SK-N-SH treated with all-trans-retinoic acid at 6 μM for 48 hours (cell line): ENCODE measurements at regions not wholly inside any gene's neighbourhood (a gene's known extent, or its start where the extent isn't known, plus 50 kb on each side); places are given as distances from the start of the nearest gene placed in this dataset.
A peak's percentile ranks its signal among the peaks of the same experiment; 100 is the strongest.

Experiments used
- ATAC-seq: fragments of 200-7000 bp; cut with Tn5 transposase; 3 replicates; pipeline ENCODE4 v1.9.1; 2020; ENCODE audit warnings: mild to moderate bottlenecking, moderate library complexity
- ARNTL ChIP-seq: fragments of 450-650 bp; formaldehyde crosslinking; IDR thresholded peaks from 2 replicates; pipeline ENCODE4 v1.5.0; 2020; ENCODE audit warnings: low read depth, mild to moderate bottlenecking, moderate library complexity, borderline replicate concordance
- BACH2 ChIP-seq: fragments of 250-450 bp; sonication (Bioruptor Pico); IDR thresholded peaks from 2 replicates; pipeline ENCODE4 v1.9.0; 2021; ENCODE audit warnings: mild to moderate bottlenecking, borderline replicate concordance
- CSDC2 ChIP-seq: fragments of 250-450 bp; sonication (Bioruptor Pico); IDR thresholded peaks from 2 replicates; pipeline ENCODE4 v1.5.0; 2020; ENCODE audit warnings: mild to moderate bottlenecking, moderate library complexity
- ESRRG ChIP-seq: fragments of 250-450 bp; sonication (Bioruptor Pico); IDR thresholded peaks from 2 replicates; pipeline ENCODE4 v1.6.1; 2021; ENCODE audit warnings: mild to moderate bottlenecking
- GLIS3 ChIP-seq: fragments of 250-450 bp; sonication (Bioruptor Pico); IDR thresholded peaks from 2 replicates; pipeline ENCODE4 v1.5.0; 2020; ENCODE audit warnings: mild to moderate bottlenecking, moderate library complexity
- ISL1 ChIP-seq: fragments of 250-450 bp; sonication (Bioruptor Pico); IDR thresholded peaks from 2 replicates; pipeline ENCODE4 v2.1.2; 2022; ENCODE audit warnings: mild to moderate bottlenecking, moderate library complexity
- OSR1 ChIP-seq: fragments of 250-450 bp; sonication (Bioruptor Pico); IDR thresholded peaks from 2 replicates; pipeline ENCODE4 v1.8.0; 2022; ENCODE audit warnings: moderate library complexity, mild to moderate bottlenecking, inconsistent platforms
- PPARA ChIP-seq: fragments of 250-450 bp; sonication (Bioruptor Pico); IDR thresholded peaks from 2 replicates; pipeline ENCODE4 v1.5.0; 2020; ENCODE audit warnings: mild to moderate bottlenecking, borderline replicate concordance
- SNAI2 ChIP-seq: fragments of 250-450 bp; sonication (Bioruptor Pico); IDR thresholded peaks from 2 replicates; pipeline ENCODE4 v1.5.0; 2020; ENCODE audit warnings: mild to moderate bottlenecking, moderate library complexity
- TOX ChIP-seq: fragments of 250-450 bp; sonication (Bioruptor Pico); IDR thresholded peaks from 2 replicates; pipeline ENCODE4 v1.8.0; 2021; ENCODE audit warnings: mild to moderate bottlenecking, moderate library complexity, borderline replicate concordance
- ZC3H10 ChIP-seq: fragments of 250-450 bp; sonication (Bioruptor Pico); IDR thresholded peaks from 2 replicates; pipeline ENCODE4 v1.5.1; 2021; ENCODE audit warnings: mild to moderate bottlenecking, moderate library complexity
- ZFP3 ChIP-seq: fragments of 250-450 bp; sonication (Bioruptor Pico); IDR thresholded peaks from 2 replicates; pipeline ENCODE4 v1.5.0; 2020; ENCODE audit warnings: mild to moderate bottlenecking, moderate library complexity
- ZFP30 ChIP-seq: fragments of 450-650 bp; formaldehyde crosslinking; IDR thresholded peaks from 2 replicates; pipeline ENCODE4 v1.5.0; 2022; ENCODE audit warnings: mild to moderate bottlenecking, moderate library complexity
- ZNF565 ChIP-seq: fragments of 450-650 bp; formaldehyde crosslinking; conservative IDR thresholded peaks from 2 replicates; pipeline ENCODE4 v1.5.0; 2020; ENCODE audit warnings: low read depth, mild to moderate bottlenecking, moderate library complexity
- ZNF70 ChIP-seq: fragments of 450-650 bp; formaldehyde crosslinking; IDR thresholded peaks from 2 replicates; pipeline ENCODE4 v1.5.0; 2020; ENCODE audit warnings: mild to moderate bottlenecking, moderate library complexity
- ZNF8 ChIP-seq: fragments of 450-650 bp; formaldehyde crosslinking; IDR thresholded peaks from 2 replicates; pipeline ENCODE4 v1.5.0; 2020; ENCODE audit warnings: mild to moderate bottlenecking, moderate library complexity
- TF ChIP-seq, protein P1 (sequence below): fragments of 250-450 bp; sonication (Bioruptor Pico); IDR thresholded peaks from 2 replicates; pipeline ENCODE4 v1.5.1; 2020; ENCODE audit warnings: low read depth, mild to moderate bottlenecking, moderate library complexity
- TF ChIP-seq, protein P2 (sequence below): fragments of 250-450 bp; sonication (Bioruptor Pico); IDR thresholded peaks from 2 replicates; pipeline ENCODE4 v1.5.0; 2020; ENCODE audit warnings: mild to moderate bottlenecking, moderate library complexity
- TF ChIP-seq, protein P3 (sequence below): fragments of 250-450 bp; sonication (Bioruptor Pico); IDR thresholded peaks from 2 replicates; pipeline ENCODE4 v1.8.0; 2021; ENCODE audit warnings: low read depth, mild to moderate bottlenecking, moderate library complexity, borderline replicate concordance

DNA sequence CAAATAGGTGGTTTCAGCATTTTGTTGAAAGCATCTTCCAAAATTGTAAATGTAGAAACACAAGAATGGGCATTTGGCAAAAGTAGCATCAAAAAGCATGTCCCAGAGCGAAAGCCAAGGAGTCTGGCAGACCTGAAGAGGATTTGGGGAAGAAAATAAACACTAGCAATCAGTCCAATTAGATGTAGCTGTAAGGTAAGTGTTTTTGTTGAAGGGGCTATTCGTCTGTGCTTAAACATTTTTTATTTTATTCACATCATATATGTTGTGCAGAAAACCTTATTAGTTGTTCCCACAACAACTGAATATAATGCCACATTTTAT is 954.1 kb upstream of the COX7C start:
- ATAC-seq, result peak; percentile 72
- TF ChIP-seq SNAI2 (CRISPR knock-in tag) (no peak), ZNF565 (CRISPR knock-in tag) (no peak), GLIS3 (CRISPR knock-in tag) (no peak), PPARA (CRISPR knock-in tag) (no peak), TOX (CRISPR knock-in tag) (no peak)
- TF ChIP-seq, protein P1, sequence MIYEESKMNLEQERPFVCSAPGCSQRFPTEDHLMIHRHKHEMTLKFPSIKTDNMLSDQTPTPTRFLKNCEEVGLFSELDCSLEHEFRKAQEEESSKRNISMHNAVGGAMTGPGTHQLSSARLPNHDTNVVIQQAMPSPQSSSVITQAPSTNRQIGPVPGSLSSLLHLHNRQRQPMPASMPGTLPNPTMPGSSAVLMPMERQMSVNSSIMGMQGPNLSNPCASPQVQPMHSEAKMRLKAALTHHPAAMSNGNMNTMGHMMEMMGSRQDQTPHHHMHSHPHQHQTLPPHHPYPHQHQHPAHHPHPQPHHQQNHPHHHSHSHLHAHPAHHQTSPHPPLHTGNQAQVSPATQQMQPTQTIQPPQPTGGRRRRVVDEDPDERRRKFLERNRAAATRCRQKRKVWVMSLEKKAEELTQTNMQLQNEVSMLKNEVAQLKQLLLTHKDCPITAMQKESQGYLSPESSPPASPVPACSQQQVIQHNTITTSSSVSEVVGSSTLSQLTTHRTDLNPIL (CRISPR knock-in tag), result no peak
- TF ChIP-seq, all 23 proteins: peak for 0

DNA sequence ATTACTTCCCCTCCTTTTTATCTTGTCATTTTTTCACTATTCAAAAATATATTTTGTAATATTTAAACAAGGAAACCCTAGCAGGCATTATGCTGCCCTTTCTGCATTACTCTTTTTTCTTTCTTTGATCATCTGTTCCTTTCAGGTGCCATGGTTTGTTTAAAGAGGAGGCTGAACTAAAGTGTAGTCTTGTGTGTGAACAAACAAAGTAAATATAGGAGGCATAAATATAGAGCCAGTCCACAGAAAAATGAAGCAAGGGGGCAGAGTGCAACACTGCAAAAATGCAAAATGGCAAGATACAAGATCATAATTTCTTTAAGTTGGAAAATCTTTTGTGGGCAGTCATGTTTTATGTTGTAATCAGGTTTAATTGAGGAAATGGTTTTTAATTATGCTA is 947.3 kb upstream of the COX7C start:
- TF ChIP-seq, protein P2, sequence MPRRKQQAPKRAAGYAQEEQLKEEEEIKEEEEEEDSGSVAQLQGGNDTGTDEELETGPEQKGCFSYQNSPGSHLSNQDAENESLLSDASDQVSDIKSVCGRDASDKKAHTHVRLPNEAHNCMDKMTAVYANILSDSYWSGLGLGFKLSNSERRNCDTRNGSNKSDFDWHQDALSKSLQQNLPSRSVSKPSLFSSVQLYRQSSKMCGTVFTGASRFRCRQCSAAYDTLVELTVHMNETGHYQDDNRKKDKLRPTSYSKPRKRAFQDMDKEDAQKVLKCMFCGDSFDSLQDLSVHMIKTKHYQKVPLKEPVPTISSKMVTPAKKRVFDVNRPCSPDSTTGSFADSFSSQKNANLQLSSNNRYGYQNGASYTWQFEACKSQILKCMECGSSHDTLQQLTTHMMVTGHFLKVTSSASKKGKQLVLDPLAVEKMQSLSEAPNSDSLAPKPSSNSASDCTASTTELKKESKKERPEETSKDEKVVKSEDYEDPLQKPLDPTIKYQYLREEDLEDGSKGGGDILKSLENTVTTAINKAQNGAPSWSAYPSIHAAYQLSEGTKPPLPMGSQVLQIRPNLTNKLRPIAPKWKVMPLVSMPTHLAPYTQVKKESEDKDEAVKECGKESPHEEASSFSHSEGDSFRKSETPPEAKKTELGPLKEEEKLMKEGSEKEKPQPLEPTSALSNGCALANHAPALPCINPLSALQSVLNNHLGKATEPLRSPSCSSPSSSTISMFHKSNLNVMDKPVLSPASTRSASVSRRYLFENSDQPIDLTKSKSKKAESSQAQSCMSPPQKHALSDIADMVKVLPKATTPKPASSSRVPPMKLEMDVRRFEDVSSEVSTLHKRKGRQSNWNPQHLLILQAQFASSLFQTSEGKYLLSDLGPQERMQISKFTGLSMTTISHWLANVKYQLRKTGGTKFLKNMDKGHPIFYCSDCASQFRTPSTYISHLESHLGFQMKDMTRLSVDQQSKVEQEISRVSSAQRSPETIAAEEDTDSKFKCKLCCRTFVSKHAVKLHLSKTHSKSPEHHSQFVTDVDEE, result no peak
- TF ChIP-seq, protein P3, sequence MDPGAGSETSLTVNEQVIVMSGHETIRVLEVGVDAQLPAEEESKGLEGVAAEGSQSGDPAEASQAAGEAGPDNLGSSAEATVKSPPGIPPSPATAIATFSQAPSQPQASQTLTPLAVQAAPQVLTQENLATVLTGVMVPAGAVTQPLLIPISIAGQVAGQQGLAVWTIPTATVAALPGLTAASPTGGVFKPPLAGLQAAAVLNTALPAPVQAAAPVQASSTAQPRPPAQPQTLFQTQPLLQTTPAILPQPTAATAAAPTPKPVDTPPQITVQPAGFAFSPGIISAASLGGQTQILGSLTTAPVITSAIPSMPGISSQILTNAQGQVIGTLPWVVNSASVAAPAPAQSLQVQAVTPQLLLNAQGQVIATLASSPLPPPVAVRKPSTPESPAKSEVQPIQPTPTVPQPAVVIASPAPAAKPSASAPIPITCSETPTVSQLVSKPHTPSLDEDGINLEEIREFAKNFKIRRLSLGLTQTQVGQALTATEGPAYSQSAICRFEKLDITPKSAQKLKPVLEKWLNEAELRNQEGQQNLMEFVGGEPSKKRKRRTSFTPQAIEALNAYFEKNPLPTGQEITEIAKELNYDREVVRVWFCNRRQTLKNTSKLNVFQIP (CRISPR knock-in tag), result no peak
- TF ChIP-seq ZFP30 (CRISPR knock-in tag) (no peak), OSR1 (CRISPR knock-in tag) (no peak), ZNF8 (CRISPR knock-in tag) (no peak), SNAI2 (CRISPR knock-in tag) (no peak), BACH2 (no peak), CSDC2 (no peak), ZC3H10 (CRISPR knock-in tag) (no peak), PPARA (CRISPR knock-in tag) (no peak), ESRRG (no peak), ZNF70 (CRISPR knock-in tag) (no peak), GLIS3 (CRISPR knock-in tag) (no peak)
- TF ChIP-seq, protein P1 (CRISPR knock-in tag), result no peak

DNA sequence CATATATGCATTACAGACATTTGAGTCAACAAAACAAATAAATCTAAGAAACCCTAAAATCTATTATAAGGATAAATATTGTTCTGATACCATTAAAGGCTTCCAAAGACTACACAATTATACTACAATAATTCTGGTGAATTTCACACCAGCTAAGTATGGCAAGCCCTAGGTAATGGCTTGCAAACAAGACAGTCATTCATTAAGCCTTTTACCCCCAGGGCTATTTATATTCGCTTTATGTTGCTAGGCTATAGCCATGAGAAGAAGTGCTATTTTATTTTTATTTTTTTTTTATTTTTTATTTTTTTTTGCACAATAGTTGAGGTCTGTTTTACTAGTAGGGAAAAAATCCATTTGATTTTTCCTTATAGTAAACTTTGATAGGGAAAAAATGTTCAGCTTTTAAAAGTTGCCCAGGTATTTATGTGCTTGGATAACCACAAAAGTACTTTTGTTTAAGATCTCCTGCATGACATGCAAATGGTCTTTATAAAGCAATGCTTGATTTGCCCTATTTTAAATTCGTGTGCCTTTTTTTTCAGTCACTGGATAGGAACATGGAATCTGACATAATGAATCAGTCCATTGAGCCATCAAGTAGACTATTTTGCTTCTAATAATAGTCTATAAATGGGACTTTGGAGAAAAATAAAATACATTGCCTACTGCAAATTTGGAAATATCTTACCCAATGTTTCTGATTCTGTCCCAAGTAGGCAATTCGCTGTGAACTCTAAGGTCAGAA is 946.3 kb upstream of the COX7C start:
- TF ChIP-seq ZFP3 (CRISPR knock-in tag) (no peak), CSDC2 (no peak), ZNF70 (CRISPR knock-in tag) (no peak), ESRRG (no peak), ISL1 (CRISPR knock-in tag) (no peak), ZFP30 (CRISPR knock-in tag) (no peak), ARNTL (CRISPR knock-in tag) (no peak), ZC3H10 (CRISPR knock-in tag) (no peak), PPARA (CRISPR knock-in tag) (no peak), SNAI2 (CRISPR knock-in tag) (no peak), OSR1 (CRISPR knock-in tag) (no peak)
- TF ChIP-seq, protein P3 (CRISPR knock-in tag), result no peak
- TF ChIP-seq, protein P1 (CRISPR knock-in tag), result no peak
- no peak for ATAC-seq

More for the DNA sequence above, 947.3 kb upstream of the COX7C start:
- no peak for ATAC-seq
